SH-SY5Y (cell line): ENCODE measurements at regions not wholly inside any gene's neighbourhood (a gene's known extent, or its start where the extent isn't known, plus 50 kb on each side); places are given as distances from the start of the nearest gene placed in this dataset.

ENCODE experiments used
- GATA2 ChIP-seq: IDR thresholded peaks from 2 replicates; pipeline ENCODE4 v1.6.1; 2011; ENCODE audit warnings: mild to moderate bottlenecking, low read depth, low read length
- GATA3 ChIP-seq: IDR thresholded peaks from 2 replicates; pipeline ENCODE4 v1.6.1; 2011; ENCODE audit warnings: low read depth, mild to moderate bottlenecking, low read length, moderate library complexity

DNA sequence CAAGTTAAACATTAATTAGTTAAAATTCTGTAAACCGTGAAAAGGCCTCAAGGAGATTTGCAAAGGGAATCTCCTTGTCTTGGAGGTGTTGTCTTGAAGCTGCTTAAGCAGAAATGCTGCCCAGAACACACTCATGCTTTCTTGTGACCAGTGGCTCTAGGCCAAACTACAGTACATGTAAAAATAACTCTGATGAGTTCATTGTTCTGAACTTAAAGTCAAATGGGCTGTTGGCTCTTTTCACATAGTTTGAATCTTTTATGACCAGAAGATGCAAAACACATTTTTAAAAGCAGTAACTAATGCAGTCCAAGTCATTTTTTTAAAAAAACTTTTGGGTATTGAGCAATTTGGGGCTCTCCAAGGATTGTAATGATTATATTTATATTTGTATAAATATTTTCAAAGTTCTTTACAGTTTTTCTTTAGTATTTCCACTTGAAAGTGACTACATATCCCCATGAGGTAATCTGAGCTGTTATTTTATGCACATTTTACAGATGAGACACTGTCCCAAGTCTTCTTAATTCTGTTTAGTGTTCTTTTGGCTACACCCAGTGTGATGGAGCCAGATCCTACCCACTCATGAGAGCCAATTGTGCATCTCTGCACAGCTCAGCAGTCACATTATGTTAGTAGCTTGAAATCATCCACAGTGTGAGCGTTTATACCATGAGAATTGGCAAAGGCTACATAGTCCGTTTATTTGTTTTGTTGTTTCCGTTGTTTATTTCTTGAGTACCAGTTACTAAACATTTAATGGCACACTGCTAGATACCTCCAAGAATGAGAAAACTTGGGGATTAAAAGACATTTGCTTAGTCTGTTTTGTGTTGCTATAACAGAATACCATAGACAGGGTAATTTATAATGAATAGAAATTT, 112.8 kb upstream of the ATXN3L start:
- TF ChIP-seq GATA2: no peak
- no peak for TF ChIP-seq GATA3
